ENCODE measurements at regions not wholly inside any gene's neighbourhood (a gene's known extent, or its start where the extent isn't known, plus 50 kb on each side); places are given as distances from the start of the nearest gene placed in this dataset.

GRCh38 chr4:119851649-119852048 lies 215.0 kb downstream of the MAD2L1 start:
- no peak for TF ChIP-seq CTCF (conservative IDR thresholded peaks at IDR 0.05; ENCODE audit: low read depth, low read length)
- no peak for TF ChIP-seq MXI1 (IDR thresholded peaks at IDR 0.05; ENCODE audit: borderline replicate concordance, low read depth, low read length)
- no peak for TF ChIP-seq POLR2A (IDR thresholded peaks at IDR 0.05; ENCODE audit: low read depth, low read length)
- TF ChIP-seq CEBPB (IDR thresholded peaks at IDR 0.05; ENCODE audit: low read depth, low read length), result no peak
- no peak for TF ChIP-seq MAZ (IDR thresholded peaks at IDR 0.05; ENCODE audit: borderline replicate concordance, low read depth, low read length)
- no peak for TF ChIP-seq BHLHE40 (IDR thresholded peaks at IDR 0.05; ENCODE audit: low read depth, low read length)
- TF ChIP-seq RAD21 (IDR thresholded peaks at IDR 0.05; ENCODE audit: low read length), result no peak
